ENCODE measurements at regions not wholly inside any gene's neighbourhood (a gene's known extent, or its start where the extent isn't known, plus 50 kb on each side); places are given as distances from the start of the nearest gene placed in this dataset.

GRCh38 chrX:140923118-140923517 is 79.3 kb upstream of the SPANXB1 start:
- 100% methylated on average over 2 to 4 of the region's 4 CpGs for WGBS, 2 donors
- no peak overlapping the region for H3K4me3 ChIP-seq
- no peak overlapping the region for H3K27ac ChIP-seq
- H3K27me3 ChIP-seq: no peaks in the 10 kb centered on the region
- H3K4me1 ChIP-seq: no peaks in the 10 kb centered on the region
- no peak for DNase-seq
- TF ChIP-seq POLR2A (IDR thresholded peaks at IDR 0.05) (no peak), CTCF (IDR thresholded peaks at IDR 0.05) (no peak)
- no peaks in the 10 kb centered on the region for H3K36me3 ChIP-seq (ENCODE audit: low read depth, missing control alignments)
- intact Hi-C loops (cut with DNase I; ENCODE audit: low total_unique reads): no loop called here
- H3K9me3 ChIP-seq: no peaks in the 10 kb centered on the region

GRCh38 chrX:140928739-140929138 is 73.7 kb upstream of the SPANXB1 start:
- Histone ChIP-seq H3K4me1 (no peaks in the 10 kb centered on the region), H3K4me3 (no peak overlapping the region), H3K27ac (no peak overlapping the region), H3K27me3 (no peaks in the 10 kb centered on the region), H3K36me3 (ENCODE audit: low read depth, missing control alignments) (no peaks in the 10 kb centered on the region), H3K9me3 (no peaks in the 10 kb centered on the region)
- intact Hi-C loops (cut with DNase I; ENCODE audit: low total_unique reads): no loop called here
- DNase-seq: no peak
- no peak for TF ChIP-seq POLR2A (IDR thresholded peaks at IDR 0.05)
- no peak for TF ChIP-seq CTCF (IDR thresholded peaks at IDR 0.05)
- 91 to 99% methylated on average over 3 of the region's 3 CpGs for WGBS, 2 donors

GRCh38 chrX:140933016-140933415 is 69.4 kb upstream of the SPANXB1 start:
- Histone ChIP-seq H3K4me1 (no peaks in the 10 kb centered on the region), H3K27ac (no peak overlapping the region), H3K4me3 (no peak overlapping the region), H3K9me3 (no peaks in the 10 kb centered on the region), H3K27me3 (no peaks in the 10 kb centered on the region), H3K36me3 (ENCODE audit: low read depth, missing control alignments) (no peaks in the 10 kb centered on the region)
- TF ChIP-seq POLR2A (IDR thresholded peaks at IDR 0.05) (no peak), CTCF (IDR thresholded peaks at IDR 0.05) (no peak)
- DNase-seq: no peak
- intact Hi-C loops (cut with DNase I; ENCODE audit: low total_unique reads): no loop called here
- 61 to 74% methylated on average over 3 of the region's 3 CpGs for WGBS, 2 donors

GRCh38 chrX:140933874-140934655 is 68.3 kb upstream of the SPANXB1 start:
- intact Hi-C loops (cut with DNase I; ENCODE audit: low total_unique reads): no loop called here
- 78 to 81% methylated on average over 6 of the region's 6 CpGs for WGBS, 2 donors
- no peak for TF ChIP-seq POLR2A (IDR thresholded peaks at IDR 0.05)
- no peak for TF ChIP-seq CTCF (IDR thresholded peaks at IDR 0.05)

GRCh38 chrX:140943513-140943912 is 58.9 kb upstream of the SPANXB1 start:
- Histone ChIP-seq H3K27ac (no peak overlapping the region), H3K36me3 (ENCODE audit: low read depth, missing control alignments) (no peaks in the 10 kb centered on the region), H3K27me3 (no peaks in the 10 kb centered on the region), H3K9me3 (no peaks in the 10 kb centered on the region), H3K4me3 (no peak overlapping the region), H3K4me1 (no peaks in the 10 kb centered on the region)
- intact Hi-C loops (cut with DNase I; ENCODE audit: low total_unique reads): no loop called here
- TF ChIP-seq CTCF (IDR thresholded peaks at IDR 0.05): no peak
- DNase-seq: no peak
- WGBS, 2 donors: 83 to 93% methylated on average over 2 of the region's 2 CpGs

More at GRCh38 chrX:140933874-140934655, 68.3 kb upstream of the SPANXB1 start:
- H3K4me3 ChIP-seq: no peak overlapping the region
- H3K36me3 ChIP-seq (ENCODE audit: low read depth, missing control alignments): no peaks in the 10 kb centered on the region
- H3K9me3 ChIP-seq: no peaks in the 10 kb centered on the region
- H3K27me3 ChIP-seq: no peaks in the 10 kb centered on the region
- DNase-seq: no peak
- H3K4me1 ChIP-seq: no peaks in the 10 kb centered on the region
- H3K27ac ChIP-seq: no peak overlapping the region
